PC-9 (cell line): ENCODE measurements at regions not wholly inside any gene's neighbourhood (a gene's known extent, or its start where the extent isn't known, plus 50 kb on each side); places are given as distances from the start of the nearest gene placed in this dataset.

Experiments used
- CTCF ChIP-seq: fragments of 200-600 bp; sonication (generic); conservative IDR thresholded peaks from 2 replicates; pipeline ENCODE4 v1.6.1; 2017; ENCODE audit warnings: mixed run types, antibody characterized with exemption, mild to moderate bottlenecking, moderate library complexity
- EZH2 ChIP-seq: fragments of 200-600 bp; sonication (generic); IDR thresholded peaks from 2 replicates; pipeline ENCODE4 v1.8.0; 2017; ENCODE audit warnings: antibody characterized with exemption, low read depth

GRCh38 chr12:46670636-46671035, 155.2 kb downstream of the SLC38A4 start:
- TF ChIP-seq CTCF: no peak
- no peak for TF ChIP-seq EZH2
